ENCODE measurements at regions not wholly inside any gene's neighbourhood (a gene's known extent, or its start where the extent isn't known, plus 50 kb on each side); places are given as distances from the start of the nearest gene placed in this dataset.

DNA sequence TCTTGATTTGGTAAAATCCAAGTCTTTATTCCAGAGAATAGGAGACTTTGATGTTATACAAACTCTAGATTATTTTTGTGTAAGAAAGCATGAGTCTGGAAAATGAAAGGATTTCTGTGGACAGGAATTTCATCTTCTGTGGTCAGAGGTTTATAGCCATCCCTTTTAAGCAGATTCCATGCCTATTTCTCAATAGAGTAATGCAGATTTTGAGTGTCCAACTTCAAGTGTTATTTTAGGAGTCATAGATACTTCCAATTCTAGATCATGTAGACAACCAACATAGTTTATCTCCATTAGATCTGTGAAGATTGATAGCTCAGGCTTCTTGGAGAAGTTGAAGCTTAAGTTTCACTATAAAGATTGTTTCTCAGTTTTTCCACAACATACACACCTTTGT is 379.7 kb downstream of the PSAT1 start:
- no peak overlapping the region for H3K4me3 Mint-ChIP-seq (ENCODE audit: unreplicated experiment)
- no peak overlapping the region for H3K9ac ChIP-seq (ENCODE audit: low read length)

DNA sequence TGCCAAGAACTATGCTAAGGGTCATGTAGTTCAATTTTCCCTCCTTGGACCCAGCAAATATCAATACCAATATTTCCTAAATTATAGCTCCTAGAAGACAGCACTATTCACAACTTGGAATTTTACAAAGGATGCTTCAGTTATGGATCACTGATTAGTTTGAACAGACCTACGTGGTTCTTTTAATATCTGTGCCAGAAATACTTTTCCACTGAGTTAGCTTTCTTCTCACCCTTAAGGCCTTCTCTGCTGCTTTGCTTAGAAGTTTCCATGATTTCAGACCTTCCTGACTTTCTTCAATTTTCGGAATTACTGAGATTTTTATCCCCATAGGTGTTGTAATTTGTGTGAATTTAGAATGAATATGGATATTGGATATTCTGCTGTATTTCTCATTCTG is 380.4 kb downstream of the PSAT1 start:
- Histone ChIP-seq H3K4me2 (ENCODE audit: low read length) (peak overlapping the region; percentile 43), H4K20me1 (ENCODE audit: insufficient read depth, low read length) (no peaks in the 10 kb centered on the region), H3K9ac (ENCODE audit: low read length) (no peak overlapping the region), H3K4me1 (ENCODE audit: insufficient read depth, low read length) (peaks cover 16% of the 10 kb centered on the region), H3K9me3 (ENCODE audit: insufficient read depth, low read depth, low read length) (no peaks in the 10 kb centered on the region), H3K27me3 (ENCODE audit: insufficient read depth, low read length) (no peaks in the 10 kb centered on the region), H3K4me3 (ENCODE audit: insufficient read depth, low read depth, low read length) (no peak overlapping the region), H3K27ac (ENCODE audit: low read depth, low read length) (no peak overlapping the region), H3K36me3 (ENCODE audit: insufficient read depth, low read length) (no peaks in the 10 kb centered on the region), H3K79me2 (ENCODE audit: insufficient read depth, low read length) (no peaks in the 10 kb centered on the region), H2AFZ (ENCODE audit: low read depth, low read length) (no peak overlapping the region)
- no peaks in the 10 kb centered on the region for H3K36me3 Mint-ChIP-seq (ENCODE audit: low read depth, unreplicated experiment)
- peak overlapping the region; percentile 90 for H3K27ac Mint-ChIP-seq (ENCODE audit: unreplicated experiment)
- FAIRE-seq (peak; percentile 76), DNase-seq (ENCODE audit: low read depth) (peak; percentile 84)
- H3K4me3 Mint-ChIP-seq (ENCODE audit: unreplicated experiment), result no peak overlapping the region
- no peak for TF ChIP-seq EZH2 (IDR thresholded peaks at IDR 0.05; ENCODE audit: insufficient read depth, low read length)
- TF ChIP-seq, protein P1, sequence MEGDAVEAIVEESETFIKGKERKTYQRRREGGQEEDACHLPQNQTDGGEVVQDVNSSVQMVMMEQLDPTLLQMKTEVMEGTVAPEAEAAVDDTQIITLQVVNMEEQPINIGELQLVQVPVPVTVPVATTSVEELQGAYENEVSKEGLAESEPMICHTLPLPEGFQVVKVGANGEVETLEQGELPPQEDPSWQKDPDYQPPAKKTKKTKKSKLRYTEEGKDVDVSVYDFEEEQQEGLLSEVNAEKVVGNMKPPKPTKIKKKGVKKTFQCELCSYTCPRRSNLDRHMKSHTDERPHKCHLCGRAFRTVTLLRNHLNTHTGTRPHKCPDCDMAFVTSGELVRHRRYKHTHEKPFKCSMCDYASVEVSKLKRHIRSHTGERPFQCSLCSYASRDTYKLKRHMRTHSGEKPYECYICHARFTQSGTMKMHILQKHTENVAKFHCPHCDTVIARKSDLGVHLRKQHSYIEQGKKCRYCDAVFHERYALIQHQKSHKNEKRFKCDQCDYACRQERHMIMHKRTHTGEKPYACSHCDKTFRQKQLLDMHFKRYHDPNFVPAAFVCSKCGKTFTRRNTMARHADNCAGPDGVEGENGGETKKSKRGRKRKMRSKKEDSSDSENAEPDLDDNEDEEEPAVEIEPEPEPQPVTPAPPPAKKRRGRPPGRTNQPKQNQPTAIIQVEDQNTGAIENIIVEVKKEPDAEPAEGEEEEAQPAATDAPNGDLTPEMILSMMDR (IDR thresholded peaks at IDR 0.05; ENCODE audit: insufficient read depth, low read depth, low read length), result no peak
- H3K9me3 Mint-ChIP-seq (ENCODE audit: unreplicated experiment), result no peaks in the 10 kb centered on the region
- peaks cover 23% of the 10 kb centered on the region for H3K4me1 Mint-ChIP-seq (ENCODE audit: low read depth, unreplicated experiment)
- H3K27me3 Mint-ChIP-seq (ENCODE audit: low read depth, unreplicated experiment), result no peaks in the 10 kb centered on the region

More for the DNA sequence above, 379.7 kb downstream of the PSAT1 start:
- Histone ChIP-seq H3K27ac (ENCODE audit: low read depth, low read length) (peak overlapping the region; percentile 30), H3K36me3 (ENCODE audit: insufficient read depth, low read length) (no peaks in the 10 kb centered on the region), H2AFZ (ENCODE audit: low read depth, low read length) (no peak overlapping the region), H3K4me3 (ENCODE audit: insufficient read depth, low read depth, low read length) (no peak overlapping the region), H3K4me2 (ENCODE audit: low read length) (peak overlapping the region; percentile 43), H3K9me3 (ENCODE audit: insufficient read depth, low read depth, low read length) (no peaks in the 10 kb centered on the region), H3K79me2 (ENCODE audit: insufficient read depth, low read length) (no peaks in the 10 kb centered on the region), H4K20me1 (ENCODE audit: insufficient read depth, low read length) (no peaks in the 10 kb centered on the region), H3K4me1 (ENCODE audit: insufficient read depth, low read length) (peaks cover 16% of the 10 kb centered on the region), H3K27me3 (ENCODE audit: insufficient read depth, low read length) (no peaks in the 10 kb centered on the region)
- H3K27me3 Mint-ChIP-seq (ENCODE audit: low read depth, unreplicated experiment), result no peaks in the 10 kb centered on the region
- H3K4me1 Mint-ChIP-seq (ENCODE audit: low read depth, unreplicated experiment), result peaks cover 26% of the 10 kb centered on the region
- no peak for TF ChIP-seq EZH2 (IDR thresholded peaks at IDR 0.05; ENCODE audit: insufficient read depth, low read length)
- TF ChIP-seq, protein P1 (IDR thresholded peaks at IDR 0.05; ENCODE audit: insufficient read depth, low read depth, low read length), result no peak
- peak; percentile 89 for FAIRE-seq
- DNase-seq (ENCODE audit: low read depth), result peak; percentile 92
- H3K9me3 Mint-ChIP-seq (ENCODE audit: unreplicated experiment), result no peaks in the 10 kb centered on the region
- peak overlapping the region; percentile 90 for H3K27ac Mint-ChIP-seq (ENCODE audit: unreplicated experiment)
- H3K36me3 Mint-ChIP-seq (ENCODE audit: low read depth, unreplicated experiment), result no peaks in the 10 kb centered on the region

DNA sequence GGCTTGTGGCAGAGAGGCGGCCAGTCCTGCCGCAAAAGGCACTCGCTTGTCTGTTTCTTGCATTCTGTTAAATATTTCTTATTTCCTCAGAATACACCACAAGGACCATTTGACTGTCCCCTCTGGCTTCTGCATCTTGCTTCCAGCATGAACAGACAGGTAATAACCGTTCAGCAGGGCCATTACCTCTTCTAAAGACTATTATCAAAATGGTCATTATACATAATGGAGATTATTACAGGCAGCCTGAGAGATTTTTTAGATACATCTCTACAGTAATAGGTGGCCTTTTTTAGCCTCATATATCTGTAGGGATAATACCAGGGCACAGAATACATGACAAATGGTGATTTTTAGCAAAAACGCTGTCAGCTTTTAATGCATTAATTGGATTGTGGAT is 382.0 kb downstream of the PSAT1 start:
- no peaks in the 10 kb centered on the region for H3K79me2 ChIP-seq (ENCODE audit: insufficient read depth, low read length)
- peaks cover 16% of the 10 kb centered on the region for H3K4me1 ChIP-seq (ENCODE audit: insufficient read depth, low read length)
- DNase-seq (ENCODE audit: low read depth) (no peak), FAIRE-seq (peak; percentile 20)
- no peak overlapping the region for H3K4me2 ChIP-seq (ENCODE audit: low read length)
- H3K4me3 ChIP-seq (ENCODE audit: insufficient read depth, low read depth, low read length), result no peak overlapping the region
- no peak overlapping the region for H3K9ac ChIP-seq (ENCODE audit: low read length)
- no peak overlapping the region for H3K27ac Mint-ChIP-seq (ENCODE audit: unreplicated experiment)
- peaks cover 23% of the 10 kb centered on the region for H3K4me1 Mint-ChIP-seq (ENCODE audit: low read depth, unreplicated experiment)
- H3K36me3 ChIP-seq (ENCODE audit: insufficient read depth, low read length), result no peaks in the 10 kb centered on the region
- H3K27me3 Mint-ChIP-seq (ENCODE audit: low read depth, unreplicated experiment), result no peaks in the 10 kb centered on the region
- no peak overlapping the region for H3K27ac ChIP-seq (ENCODE audit: low read depth, low read length)
- H3K36me3 Mint-ChIP-seq (ENCODE audit: low read depth, unreplicated experiment), result peaks cover 2% of the 10 kb centered on the region
- H3K4me3 Mint-ChIP-seq (ENCODE audit: unreplicated experiment), result no peak overlapping the region
- no peak overlapping the region for H2AFZ ChIP-seq (ENCODE audit: low read depth, low read length)
- TF ChIP-seq, protein P1 (IDR thresholded peaks at IDR 0.05; ENCODE audit: insufficient read depth, low read depth, low read length), result no peak
- no peak for TF ChIP-seq EZH2 (IDR thresholded peaks at IDR 0.05; ENCODE audit: insufficient read depth, low read length)
- no peaks in the 10 kb centered on the region for H3K27me3 ChIP-seq (ENCODE audit: insufficient read depth, low read length)
- no peaks in the 10 kb centered on the region for H3K9me3 ChIP-seq (ENCODE audit: insufficient read depth, low read depth, low read length)
- peaks cover 2% of the 10 kb centered on the region for H3K9me3 Mint-ChIP-seq (ENCODE audit: unreplicated experiment)
- no peaks in the 10 kb centered on the region for H4K20me1 ChIP-seq (ENCODE audit: insufficient read depth, low read length)

Data from astrocyte (in vitro differentiated cells and primary cell).